ENCODE measurements at regions not wholly inside any gene's neighbourhood (a gene's known extent, or its start where the extent isn't known, plus 50 kb on each side); places are given as distances from the start of the nearest gene placed in this dataset.

- Histone ChIP-seq H3K9me3 (ENCODE audit: low read length) (no peaks in the 10 kb centered on the region), H4K20me1 (ENCODE audit: insufficient read depth, low read length) (no peaks in the 10 kb centered on the region), H2AFZ (ENCODE audit: low read length) (no peak overlapping the region), H3K4me2 (ENCODE audit: low read length) (no peak overlapping the region), H3K4me1 (ENCODE audit: insufficient read depth, low read length, poor library complexity, severe bottlenecking) (no peaks in the 10 kb centered on the region), H3K9me2 (ENCODE audit: insufficient read depth, low read length) (no peaks in the 10 kb centered on the region), H3K4me3 (ENCODE audit: low read depth, low read length, poor library complexity, severe bottlenecking) (no peak overlapping the region), H3K79me2 (ENCODE audit: insufficient read depth, low read depth, low read length) (no peaks in the 10 kb centered on the region), H3K27ac (ENCODE audit: low read depth, low read length, poor library complexity, severe bottlenecking) (no peak overlapping the region), H3K36me3 (ENCODE audit: insufficient read depth, low read length) (no peaks in the 10 kb centered on the region)
- no TSS peak for BruUV-seq (replicated peaks)
- DNase-seq (ENCODE audit: low spot score): no peak
- CTCF ChIA-PET (ENCODE audit: unreplicated experiment): no interaction called here
- TF ChIP-seq CTCF (conservative IDR thresholded peaks at IDR 0.05; ENCODE audit: low read length) (no peak), EZH2phosphoT487 (IDR thresholded peaks at IDR 0.05; ENCODE audit: borderline replicate concordance, low read depth, low read length) (no peak)
- POLR2A ChIA-PET: no interaction called here
- intact Hi-C loops (cut with micrococcal nuclease; ENCODE audit: unreplicated experiment): no loop called here
Measured at GRCh38 chr5:101362067-101362466, 459.0 kb upstream of the ST8SIA4 start.

GRCh38 chr5:101346906-101347305 lies 443.8 kb upstream of the ST8SIA4 start:
- H3K4me1 ChIP-seq (ENCODE audit: insufficient read depth, low read length, poor library complexity, severe bottlenecking): no peaks in the 10 kb centered on the region
- H3K4me3 ChIP-seq (ENCODE audit: low read depth, low read length, poor library complexity, severe bottlenecking): no peak overlapping the region
- DNase-seq (ENCODE audit: low spot score): no peak
- no peak overlapping the region for H3K4me2 ChIP-seq (ENCODE audit: low read length)
- BruUV-seq (replicated peaks): no TSS peak
- ChIA-PET POLR2A (interaction anchor here (1.1 kb wide), 1 partner anchor 10 kb away, joined by 3 read pairs; no protein-coding TSS in a partner anchor), CTCF (ENCODE audit: unreplicated experiment) (interaction anchor here (1.0 kb wide), 1 partner anchor 43 kb away, joined by 3 read pairs; no protein-coding TSS in a partner anchor)
- intact Hi-C loops (cut with micrococcal nuclease; ENCODE audit: unreplicated experiment): no loop called here
- H2AFZ ChIP-seq (ENCODE audit: low read length): no peak overlapping the region
- H3K36me3 ChIP-seq (ENCODE audit: insufficient read depth, low read length): no peaks in the 10 kb centered on the region
- H3K9me3 ChIP-seq (ENCODE audit: low read length): no peaks in the 10 kb centered on the region
- H3K9me2 ChIP-seq (ENCODE audit: insufficient read depth, low read length): no peaks in the 10 kb centered on the region
- no peaks in the 10 kb centered on the region for H4K20me1 ChIP-seq (ENCODE audit: insufficient read depth, low read length)
- H3K27ac ChIP-seq (ENCODE audit: low read depth, low read length, poor library complexity, severe bottlenecking): no peak overlapping the region
- H3K79me2 ChIP-seq (ENCODE audit: insufficient read depth, low read depth, low read length): no peaks in the 10 kb centered on the region
- TF ChIP-seq EZH2phosphoT487 (IDR thresholded peaks at IDR 0.05; ENCODE audit: borderline replicate concordance, low read depth, low read length) (no peak), CTCF (conservative IDR thresholded peaks at IDR 0.05; ENCODE audit: low read length) (no peak)

- H3K36me3 ChIP-seq (ENCODE audit: insufficient read depth, low read length): no peaks in the 10 kb centered on the region
- no peak overlapping the region for H3K4me2 ChIP-seq (ENCODE audit: low read length)
- no peaks in the 10 kb centered on the region for H3K79me2 ChIP-seq (ENCODE audit: insufficient read depth, low read depth, low read length)
- CTCF ChIA-PET (ENCODE audit: unreplicated experiment): no interaction called here
- no peaks in the 10 kb centered on the region for H3K9me2 ChIP-seq (ENCODE audit: insufficient read depth, low read length)
- H3K27ac ChIP-seq (ENCODE audit: low read depth, low read length, poor library complexity, severe bottlenecking): no peak overlapping the region
- H3K9me3 ChIP-seq (ENCODE audit: low read length): no peaks in the 10 kb centered on the region
- no peaks in the 10 kb centered on the region for H3K4me1 ChIP-seq (ENCODE audit: insufficient read depth, low read length, poor library complexity, severe bottlenecking)
- BruUV-seq (replicated peaks): no TSS peak
- H4K20me1 ChIP-seq (ENCODE audit: insufficient read depth, low read length): no peaks in the 10 kb centered on the region
- H3K4me3 ChIP-seq (ENCODE audit: low read depth, low read length, poor library complexity, severe bottlenecking): no peak overlapping the region
- DNase-seq (ENCODE audit: low spot score): no peak
- no peak overlapping the region for H2AFZ ChIP-seq (ENCODE audit: low read length)
- POLR2A ChIA-PET: no interaction called here
- intact Hi-C loops (cut with micrococcal nuclease; ENCODE audit: unreplicated experiment): no loop called here
- no peak for TF ChIP-seq CTCF (conservative IDR thresholded peaks at IDR 0.05; ENCODE audit: low read length)
- TF ChIP-seq EZH2phosphoT487 (IDR thresholded peaks at IDR 0.05; ENCODE audit: borderline replicate concordance, low read depth, low read length): no peak
Measured at GRCh38 chr5:101346447-101346846, 443.4 kb upstream of the ST8SIA4 start.

Measured in OCI-LY7 (cell line).